Esophagus muscularis mucosa (tissue), 4 donors: ENCODE measurements at regions not wholly inside any gene's neighbourhood (a gene's known extent, or its start where the extent isn't known, plus 50 kb on each side); places are given as distances from the start of the nearest gene placed in this dataset.

Experiments used
- DNase-seq: peaks from one replicate; pipeline ENCODE4 v3.0.0-alpha.2; 2017; ENCODE audit errors: extremely low spot score
- H3K27ac ChIP-seq, 4 donors: fragments of 200-600 bp; sonication (generic); replicated peaks in 1 of 4; 1 replicate in 3 of 4; 2 replicates in 1 of 4; pipeline ENCODE4 v1.5.1; 2016 to 2019; ENCODE audit warnings: mild to moderate bottlenecking in 1 of 4
- H3K27me3 ChIP-seq, 4 donors: fragments of 200-600 bp; sonication (generic); one replicate each; pipeline versions ENCODE4 v1.5.1 to v1.6.0; 2016 to 2019
- H3K36me3 ChIP-seq, 4 donors: fragments of 200-600 bp; sonication (generic); one replicate each; pipeline ENCODE4 v1.5.1; 2016 to 2019
- H3K4me1 ChIP-seq, 4 donors: fragments of 200-600 bp; sonication (generic); one replicate each; pipeline ENCODE4 v1.5.1; 2016 to 2019
- H3K4me3 ChIP-seq, 4 donors: fragments of 200-600 bp; sonication (generic); 1 replicate in 2 of 4; 2 replicates in 2 of 4; pipeline ENCODE4 v1.5.1; 2016 to 2019; ENCODE audit warnings: mild to moderate bottlenecking in 4 of 4, moderate library complexity in 1 of 4
- H3K9me3 ChIP-seq, 4 donors: fragments of 200-600 bp; sonication (generic); 1 replicate in 3 of 4; 2 replicates in 1 of 4; pipeline ENCODE4 v1.5.1; 2016 to 2019
- EP300 ChIP-seq: sonication (generic); formaldehyde crosslinking; IDR thresholded peaks from one replicate; pipeline ENCODE4 v1.6.1; 2017; ENCODE audit warnings: antibody characterized with exemption
- POLR2A ChIP-seq: fragments of 450-650 bp; IDR thresholded peaks from one replicate; pipeline ENCODE4 v1.6.1; 2017; ENCODE audit warnings: antibody characterized with exemption, moderate library complexity, mild to moderate bottlenecking, low read depth
- POLR2AphosphoS5 ChIP-seq, 2 donors: sonication (generic); formaldehyde crosslinking; IDR thresholded peaks; one replicate each; pipeline ENCODE4 v1.6.1; 2017; ENCODE audit warnings: antibody characterized with exemption in 2 of 2
- WGBS: methylation state at CpG from one replicate; pipeline ENCODE4 v1.1.5; 2018; 5-methylcytosine and 5-hydroxymethylcytosine counted together
- intact Hi-C: fragments of 100-400 bp; cut with DNase I; formaldehyde crosslinking; loops from one replicate; pipeline ENCODE4 v1.15.1; 2023
- TF ChIP-seq, protein P1 (sequence below), 3 experiments: fragments of 200-600 bp in 2 of 3; fragments of 450-650 bp in 1 of 3; sonication (generic) in 2 of 3; IDR thresholded peaks; one replicate each; pipeline ENCODE4 v1.5.1; 2017 to 2019; ENCODE audit warnings: antibody characterized with exemption in 3 of 3, mild to moderate bottlenecking in 2 of 3, moderate library complexity in 1 of 3

DNA sequence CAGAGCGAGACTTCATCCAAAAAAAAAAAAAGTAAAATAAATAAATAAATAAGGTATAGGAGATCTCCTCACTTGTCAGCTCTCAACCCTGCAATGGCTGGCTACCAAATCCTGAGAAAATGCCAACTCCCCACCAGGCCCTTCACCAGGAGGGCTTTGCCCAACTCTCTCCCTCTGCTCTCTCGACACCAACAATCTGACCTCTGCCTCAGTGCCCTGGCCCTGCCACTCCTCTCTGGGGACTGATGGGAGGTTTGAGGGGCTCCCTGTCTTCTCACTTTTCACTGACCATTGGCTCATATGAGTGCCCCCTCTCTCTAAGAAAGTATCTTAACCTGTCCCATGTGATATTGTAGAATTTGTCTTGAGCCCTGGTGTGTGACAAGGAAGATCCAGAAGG, 52.6 kb upstream of the SH3PXD2B start:
- H3K4me1 ChIP-seq, result peaks cover 14 to 25% (median 21%) of the 10 kb centered on the region in 4 donors
- no peaks in the 10 kb centered on the region for H3K27me3 ChIP-seq
- no peak for TF ChIP-seq POLR2A
- no peak for TF ChIP-seq EP300
- TF ChIP-seq POLR2AphosphoS5 (IDR thresholded peaks at IDR 0.05), result no peak
- TF ChIP-seq, protein P1, sequence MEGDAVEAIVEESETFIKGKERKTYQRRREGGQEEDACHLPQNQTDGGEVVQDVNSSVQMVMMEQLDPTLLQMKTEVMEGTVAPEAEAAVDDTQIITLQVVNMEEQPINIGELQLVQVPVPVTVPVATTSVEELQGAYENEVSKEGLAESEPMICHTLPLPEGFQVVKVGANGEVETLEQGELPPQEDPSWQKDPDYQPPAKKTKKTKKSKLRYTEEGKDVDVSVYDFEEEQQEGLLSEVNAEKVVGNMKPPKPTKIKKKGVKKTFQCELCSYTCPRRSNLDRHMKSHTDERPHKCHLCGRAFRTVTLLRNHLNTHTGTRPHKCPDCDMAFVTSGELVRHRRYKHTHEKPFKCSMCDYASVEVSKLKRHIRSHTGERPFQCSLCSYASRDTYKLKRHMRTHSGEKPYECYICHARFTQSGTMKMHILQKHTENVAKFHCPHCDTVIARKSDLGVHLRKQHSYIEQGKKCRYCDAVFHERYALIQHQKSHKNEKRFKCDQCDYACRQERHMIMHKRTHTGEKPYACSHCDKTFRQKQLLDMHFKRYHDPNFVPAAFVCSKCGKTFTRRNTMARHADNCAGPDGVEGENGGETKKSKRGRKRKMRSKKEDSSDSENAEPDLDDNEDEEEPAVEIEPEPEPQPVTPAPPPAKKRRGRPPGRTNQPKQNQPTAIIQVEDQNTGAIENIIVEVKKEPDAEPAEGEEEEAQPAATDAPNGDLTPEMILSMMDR (IDR thresholded peaks at IDR 0.05), result no peak
- H3K4me3 ChIP-seq, result no peak overlapping the region
- H3K9me3 ChIP-seq, result peaks cover 0 to 11% (median 4%) of the 10 kb centered on the region in 4 donors
- intact Hi-C loops, result no loop called here
- 98% methylated on average over 2 of the region's 2 CpGs for WGBS
- DNase-seq, result peak; percentile 64
- H3K36me3 ChIP-seq, result no peaks in the 10 kb centered on the region
- H3K27ac ChIP-seq, result no peak overlapping the region

DNA sequence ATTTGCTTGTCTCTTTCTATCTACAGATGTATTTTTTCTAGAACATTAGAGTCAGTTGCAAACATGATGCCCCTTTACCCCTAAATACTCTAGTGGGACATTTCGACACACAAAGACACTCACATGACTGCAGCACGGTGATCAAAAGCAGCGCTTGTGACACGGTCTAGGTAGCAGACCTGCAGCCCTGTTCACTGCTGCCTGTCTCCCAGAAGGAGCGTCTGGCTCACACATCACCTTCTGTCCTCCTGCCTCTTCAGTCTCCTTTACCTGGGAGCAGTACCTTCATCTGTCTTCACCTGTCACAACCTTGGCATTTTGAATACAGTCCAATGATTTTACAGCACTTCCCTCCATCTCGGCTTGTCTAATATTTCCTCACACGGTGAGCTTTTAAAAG, 51.9 kb upstream of the SH3PXD2B start:
- no peak for TF ChIP-seq POLR2AphosphoS5 (IDR thresholded peaks at IDR 0.05)
- TF ChIP-seq, protein P1 (IDR thresholded peaks at IDR 0.05), result no peak
- no peak for TF ChIP-seq EP300
- TF ChIP-seq POLR2A, result no peak
- H3K4me1 ChIP-seq, result peaks cover 14 to 25% (median 21%) of the 10 kb centered on the region in 4 donors
- H3K4me3 ChIP-seq, result no peak overlapping the region
- 82% methylated on average over 7 of the region's 7 CpGs for WGBS
- peak; percentile 37 for DNase-seq
- peaks cover 0 to 5% (median 2%) of the 10 kb centered on the region in 4 donors for H3K9me3 ChIP-seq
- H3K27me3 ChIP-seq, result no peaks in the 10 kb centered on the region
- H3K27ac ChIP-seq, result no peak overlapping the region
- intact Hi-C loops, result no loop called here
- no peaks in the 10 kb centered on the region for H3K36me3 ChIP-seq

DNA sequence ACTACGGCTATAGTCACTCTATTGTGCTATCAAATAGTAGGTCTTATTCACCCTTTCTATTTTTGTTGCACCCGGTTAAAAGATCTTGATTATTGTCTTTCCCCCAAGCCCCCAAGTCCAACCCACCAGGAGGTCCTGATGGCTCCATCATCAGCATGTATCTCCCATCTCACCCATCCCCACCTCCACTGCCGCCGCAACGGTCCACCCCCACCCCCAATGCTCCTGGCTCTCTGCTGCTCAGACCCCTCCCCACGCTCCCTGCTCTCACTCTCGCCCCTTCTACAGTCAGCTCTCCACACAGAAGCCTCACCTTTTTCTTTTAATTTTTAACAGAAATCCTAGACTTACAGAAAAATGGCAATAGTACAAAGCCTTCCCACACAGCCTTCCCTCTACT, 51.5 kb upstream of the SH3PXD2B start:
- peak; percentile 64 for DNase-seq
- H3K9me3 ChIP-seq, result peaks cover 0 to under 1% (median 0%) of the 10 kb centered on the region in 4 donors
- H3K36me3 ChIP-seq, result no peaks in the 10 kb centered on the region
- no peak overlapping the region for H3K4me3 ChIP-seq
- H3K27me3 ChIP-seq, result no peaks in the 10 kb centered on the region
- 95% methylated on average over 7 of the region's 7 CpGs for WGBS
- TF ChIP-seq POLR2AphosphoS5 (IDR thresholded peaks at IDR 0.05), result no peak
- TF ChIP-seq POLR2A, result no peak
- no peak for TF ChIP-seq EP300
- TF ChIP-seq, protein P1 (IDR thresholded peaks at IDR 0.05), result no peak
- intact Hi-C loops, result no loop called here
- no peak overlapping the region for H3K27ac ChIP-seq
- H3K4me1 ChIP-seq, result peaks cover 14 to 25% (median 21%) of the 10 kb centered on the region in 4 donors

DNA sequence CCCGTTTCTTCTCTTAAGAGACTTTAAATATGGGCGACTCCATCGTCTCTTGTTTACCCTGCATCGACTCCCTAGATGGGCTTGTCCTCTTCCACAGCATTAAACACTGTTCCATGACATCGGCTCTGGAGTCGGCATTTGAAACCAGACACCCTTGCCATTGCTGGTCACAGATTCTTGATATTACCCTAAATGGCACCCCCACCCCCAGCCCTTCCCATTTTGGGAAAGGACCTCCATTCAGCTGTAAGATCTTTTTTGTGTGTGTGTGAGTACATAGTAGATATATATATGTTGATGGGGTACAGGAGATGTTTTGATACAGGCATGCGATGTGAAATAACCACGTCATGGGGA, 51.1 kb upstream of the SH3PXD2B start:
- TF ChIP-seq POLR2A (no peak), POLR2AphosphoS5 (IDR thresholded peaks at IDR 0.05) (no peak), EP300 (no peak)
- TF ChIP-seq, protein P1 (IDR thresholded peaks at IDR 0.05), result no peak
- intact Hi-C loops, result no loop called here
- 78% methylated on average over 8 of the region's 8 CpGs for WGBS
- H3K9me3 ChIP-seq, result no peaks in the 10 kb centered on the region
- peak; percentile 79 for DNase-seq
- no peak overlapping the region for H3K4me3 ChIP-seq
- H3K27me3 ChIP-seq, result no peaks in the 10 kb centered on the region
- H3K27ac ChIP-seq, result peak overlapping the region in 3 of 4 donors; percentile 57 to 76 (median 64)
- peaks cover 14 to 25% (median 21%) of the 10 kb centered on the region in 4 donors for H3K4me1 ChIP-seq
- H3K36me3 ChIP-seq, result no peaks in the 10 kb centered on the region

DNA sequence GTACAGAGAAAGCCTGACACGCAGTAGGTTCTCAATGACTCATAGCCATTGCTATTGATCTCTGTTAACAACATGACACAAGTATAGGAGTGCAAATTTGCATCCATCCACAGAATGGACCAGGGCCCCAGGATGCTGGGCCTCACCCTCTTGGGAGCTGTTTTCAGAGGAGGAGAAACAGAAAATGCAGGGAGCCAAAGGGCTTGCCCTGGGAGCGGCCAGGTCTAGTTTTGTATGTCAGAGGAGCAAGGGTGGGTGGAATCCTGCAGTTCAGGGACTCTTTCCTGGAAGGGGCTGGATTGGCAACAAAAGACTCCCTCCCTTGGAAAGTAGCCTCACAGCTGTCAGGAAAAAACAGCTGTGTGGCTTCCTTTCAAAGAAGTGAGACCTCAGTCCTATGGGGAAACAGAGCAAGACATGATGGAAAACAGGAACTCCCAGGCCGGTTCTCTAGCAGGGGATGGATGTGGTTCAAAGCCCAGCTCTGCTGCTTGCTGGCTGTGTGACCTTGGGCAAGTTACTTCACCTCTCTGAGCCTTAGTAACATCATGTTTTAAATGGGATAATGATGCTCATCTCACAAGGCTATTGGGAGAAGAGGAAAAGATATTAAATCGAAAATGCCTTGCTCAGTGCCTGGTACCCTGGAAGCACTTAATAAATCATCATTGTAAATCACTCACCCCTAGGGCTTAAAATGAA, 50.5 kb upstream of the SH3PXD2B start:
- Histone ChIP-seq H3K27ac (peak overlapping the region; percentile 43 to 76 (median 60)), H3K27me3 (no peaks in the 10 kb centered on the region), H3K36me3 (no peaks in the 10 kb centered on the region), H3K4me1 (peaks cover 14 to 25% (median 21%) of the 10 kb centered on the region in 4 donors), H3K9me3 (no peaks in the 10 kb centered on the region), H3K4me3 (no peak overlapping the region)
- intact Hi-C loops, result no loop called here
- TF ChIP-seq POLR2AphosphoS5 (IDR thresholded peaks at IDR 0.05) (peak; percentile 48 to 56), EP300 (no peak), POLR2A (no peak)
- 66% methylated on average over 4 of the region's 4 CpGs for WGBS
- peak; percentile 92 for DNase-seq
